ENCODE measurements at regions not wholly inside any gene's neighbourhood (a gene's known extent, or its start where the extent isn't known, plus 50 kb on each side); places are given as distances from the start of the nearest gene placed in this dataset.

DNA sequence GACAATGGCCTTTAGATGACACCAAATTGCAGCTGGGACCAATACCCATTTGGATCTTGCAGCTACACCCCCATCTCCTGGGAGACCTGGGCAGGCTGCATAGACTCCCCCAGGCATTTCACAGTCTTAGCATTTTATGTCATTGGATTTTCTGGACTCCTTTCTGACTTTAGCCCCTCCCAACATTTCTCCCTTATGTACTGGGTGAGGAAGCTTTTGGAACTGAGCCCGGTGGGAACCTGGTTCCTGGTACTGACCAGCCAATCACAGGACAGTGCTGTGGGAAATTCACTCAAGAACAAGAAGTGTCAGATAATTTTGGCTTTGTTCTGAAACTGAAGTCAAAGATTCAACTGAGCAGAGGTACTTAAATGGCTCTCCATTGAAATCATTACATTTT is 177.7 kb downstream of the ACTR3B start:
- TF ChIP-seq, protein P1, sequence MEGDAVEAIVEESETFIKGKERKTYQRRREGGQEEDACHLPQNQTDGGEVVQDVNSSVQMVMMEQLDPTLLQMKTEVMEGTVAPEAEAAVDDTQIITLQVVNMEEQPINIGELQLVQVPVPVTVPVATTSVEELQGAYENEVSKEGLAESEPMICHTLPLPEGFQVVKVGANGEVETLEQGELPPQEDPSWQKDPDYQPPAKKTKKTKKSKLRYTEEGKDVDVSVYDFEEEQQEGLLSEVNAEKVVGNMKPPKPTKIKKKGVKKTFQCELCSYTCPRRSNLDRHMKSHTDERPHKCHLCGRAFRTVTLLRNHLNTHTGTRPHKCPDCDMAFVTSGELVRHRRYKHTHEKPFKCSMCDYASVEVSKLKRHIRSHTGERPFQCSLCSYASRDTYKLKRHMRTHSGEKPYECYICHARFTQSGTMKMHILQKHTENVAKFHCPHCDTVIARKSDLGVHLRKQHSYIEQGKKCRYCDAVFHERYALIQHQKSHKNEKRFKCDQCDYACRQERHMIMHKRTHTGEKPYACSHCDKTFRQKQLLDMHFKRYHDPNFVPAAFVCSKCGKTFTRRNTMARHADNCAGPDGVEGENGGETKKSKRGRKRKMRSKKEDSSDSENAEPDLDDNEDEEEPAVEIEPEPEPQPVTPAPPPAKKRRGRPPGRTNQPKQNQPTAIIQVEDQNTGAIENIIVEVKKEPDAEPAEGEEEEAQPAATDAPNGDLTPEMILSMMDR (IDR thresholded peaks at IDR 0.05) = no peak
- no peak for TF ChIP-seq POLR2A (IDR thresholded peaks at IDR 0.05)
